ENCODE measurements at regions not wholly inside any gene's neighbourhood (a gene's known extent, or its start where the extent isn't known, plus 50 kb on each side); places are given as distances from the start of the nearest gene placed in this dataset.

- TF ChIP-seq, protein P1, sequence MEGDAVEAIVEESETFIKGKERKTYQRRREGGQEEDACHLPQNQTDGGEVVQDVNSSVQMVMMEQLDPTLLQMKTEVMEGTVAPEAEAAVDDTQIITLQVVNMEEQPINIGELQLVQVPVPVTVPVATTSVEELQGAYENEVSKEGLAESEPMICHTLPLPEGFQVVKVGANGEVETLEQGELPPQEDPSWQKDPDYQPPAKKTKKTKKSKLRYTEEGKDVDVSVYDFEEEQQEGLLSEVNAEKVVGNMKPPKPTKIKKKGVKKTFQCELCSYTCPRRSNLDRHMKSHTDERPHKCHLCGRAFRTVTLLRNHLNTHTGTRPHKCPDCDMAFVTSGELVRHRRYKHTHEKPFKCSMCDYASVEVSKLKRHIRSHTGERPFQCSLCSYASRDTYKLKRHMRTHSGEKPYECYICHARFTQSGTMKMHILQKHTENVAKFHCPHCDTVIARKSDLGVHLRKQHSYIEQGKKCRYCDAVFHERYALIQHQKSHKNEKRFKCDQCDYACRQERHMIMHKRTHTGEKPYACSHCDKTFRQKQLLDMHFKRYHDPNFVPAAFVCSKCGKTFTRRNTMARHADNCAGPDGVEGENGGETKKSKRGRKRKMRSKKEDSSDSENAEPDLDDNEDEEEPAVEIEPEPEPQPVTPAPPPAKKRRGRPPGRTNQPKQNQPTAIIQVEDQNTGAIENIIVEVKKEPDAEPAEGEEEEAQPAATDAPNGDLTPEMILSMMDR (IDR thresholded peaks at IDR 0.05; ENCODE audit: low read length) = no peak
- TF ChIP-seq EZH2 (optimal IDR thresholded peaks at IDR 0.05; ENCODE audit: low read depth, low read length) = no peak
- no peak for TF ChIP-seq EZH2phosphoT487 (IDR thresholded peaks at IDR 0.05; ENCODE audit: low read length)
Observed at GRCh38 chr4:66855956-66856355, 689.3 kb downstream of the CENPC start.

All from MM.1S (cell line).